GM18499 (cell line): ENCODE measurements at regions not wholly inside any gene's neighbourhood (a gene's known extent, or its start where the extent isn't known, plus 50 kb on each side); places are given as distances from the start of the nearest gene placed in this dataset.

Source experiments
- ATAC-seq: cut with Tn5 transposase; IDR thresholded peaks from one replicate; pipeline ENCODE4 v1.9.1; 2021; ENCODE audit warnings: moderate number of reproducible peaks; ENCODE audit not compliant: insufficient read depth, unreplicated experiment

- no peak for ATAC-seq
These were observed 117.2 kb upstream of the RGMB start for GRCh38 chr5:98656125-98656795.

DNA sequence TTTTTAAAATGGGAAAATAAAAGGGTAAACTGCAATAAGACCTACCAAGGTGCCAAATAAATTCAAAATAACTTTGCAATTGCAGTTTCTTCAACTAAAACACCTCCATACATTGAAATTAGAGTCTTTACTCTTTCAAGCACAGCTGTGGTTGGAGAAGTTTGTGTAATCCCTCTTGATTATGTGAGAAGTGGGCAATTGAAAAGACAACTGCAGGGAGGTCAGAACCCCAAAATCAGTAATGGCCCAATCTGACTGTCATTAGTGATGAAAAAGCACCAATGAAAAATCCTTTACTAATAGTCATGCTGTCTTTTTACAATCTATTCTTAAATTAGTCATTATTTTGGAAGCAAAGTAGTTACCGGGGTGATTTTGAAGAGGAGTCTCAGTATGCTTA lies 116.7 kb upstream of the RGMB start:
- no peak for ATAC-seq

GRCh38 chr5:98657559-98657958 lies 115.9 kb upstream of the RGMB start:
- no peak for ATAC-seq

DNA sequence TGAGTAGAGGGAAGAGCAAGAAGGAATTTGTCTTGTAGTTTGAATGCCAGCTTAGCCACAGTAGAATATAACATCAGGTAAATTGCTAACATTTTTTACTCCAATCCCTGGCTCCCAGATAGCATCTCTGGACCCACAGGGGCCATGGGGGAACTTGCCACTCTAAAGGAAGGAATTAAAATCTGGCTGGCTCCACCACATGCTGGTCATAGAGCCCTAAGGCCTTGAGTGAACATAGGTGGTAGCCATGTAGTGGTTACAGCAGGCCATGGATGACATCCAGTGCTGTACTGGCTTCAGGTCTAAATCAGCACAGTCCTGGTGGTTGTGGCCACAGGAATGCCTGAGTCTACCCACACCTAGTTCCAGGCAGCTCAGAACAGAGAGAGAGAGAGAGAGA lies 109.9 kb upstream of the RGMB start:
- no peak for ATAC-seq

GRCh38 chr5:98664736-98665135 lies 108.7 kb upstream of the RGMB start:
- no peak for ATAC-seq

DNA sequence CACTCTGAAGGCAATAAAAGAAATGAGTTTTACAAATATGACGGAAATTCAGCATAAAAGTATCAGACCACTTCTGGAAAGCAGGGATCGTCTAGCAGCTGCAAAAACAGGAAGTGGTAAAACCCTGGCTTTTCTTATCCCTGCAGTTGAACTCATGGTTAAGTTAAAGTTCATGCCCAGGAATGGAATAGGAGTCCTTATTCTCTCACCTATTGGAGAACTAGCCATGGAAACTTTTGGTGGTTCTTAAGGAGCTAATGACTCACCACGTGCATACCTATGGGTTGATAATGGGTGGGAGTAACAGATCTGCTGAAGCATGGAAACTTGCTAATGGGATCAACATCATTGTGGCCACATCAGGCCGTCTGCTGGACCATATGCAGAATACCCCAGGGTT lies 93.5 kb upstream of the RGMB start:
- no peak for ATAC-seq

DNA sequence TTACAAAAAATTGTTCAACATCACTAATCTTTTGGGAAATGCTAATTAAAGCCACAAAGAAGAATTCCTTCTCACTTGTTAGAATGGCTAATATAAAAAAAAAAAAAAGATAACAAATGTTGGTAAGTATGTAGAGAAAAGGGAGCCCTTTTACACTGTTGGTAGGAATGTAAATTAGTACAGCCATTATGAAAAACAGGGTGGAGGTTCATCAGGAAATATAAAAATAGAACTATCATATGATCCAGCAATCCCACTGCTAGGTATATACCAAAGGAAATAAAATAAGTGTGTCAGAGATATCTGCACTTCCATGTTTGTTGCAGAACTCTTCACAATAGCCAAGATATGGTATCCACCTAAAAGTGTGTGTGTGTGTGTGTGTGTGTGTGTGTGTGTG lies 83.5 kb upstream of the RGMB start:
- ATAC-seq, result no peak

DNA sequence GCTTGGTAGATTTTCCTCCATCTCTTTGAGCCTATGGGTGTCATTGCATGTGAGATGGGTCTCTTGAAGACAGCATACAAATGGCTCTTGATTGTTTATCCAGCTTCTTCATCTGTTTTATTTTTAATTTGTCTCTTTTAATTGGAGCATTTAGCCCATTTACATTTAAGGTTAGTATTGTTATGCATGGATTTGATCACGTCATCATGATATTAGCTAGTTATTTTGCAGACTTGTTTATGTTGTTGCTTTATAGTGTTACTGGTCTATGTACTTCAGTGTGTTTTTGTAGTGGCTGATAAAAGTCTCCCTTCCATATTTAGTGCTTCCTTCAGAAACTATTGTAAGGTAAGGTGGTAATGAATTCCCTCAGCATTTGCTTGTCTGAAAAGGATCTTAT lies 78.6 kb upstream of the RGMB start:
- no peak for ATAC-seq

GRCh38 chr5:98698359-98698758 lies 75.1 kb upstream of the RGMB start:
- no peak for ATAC-seq

DNA sequence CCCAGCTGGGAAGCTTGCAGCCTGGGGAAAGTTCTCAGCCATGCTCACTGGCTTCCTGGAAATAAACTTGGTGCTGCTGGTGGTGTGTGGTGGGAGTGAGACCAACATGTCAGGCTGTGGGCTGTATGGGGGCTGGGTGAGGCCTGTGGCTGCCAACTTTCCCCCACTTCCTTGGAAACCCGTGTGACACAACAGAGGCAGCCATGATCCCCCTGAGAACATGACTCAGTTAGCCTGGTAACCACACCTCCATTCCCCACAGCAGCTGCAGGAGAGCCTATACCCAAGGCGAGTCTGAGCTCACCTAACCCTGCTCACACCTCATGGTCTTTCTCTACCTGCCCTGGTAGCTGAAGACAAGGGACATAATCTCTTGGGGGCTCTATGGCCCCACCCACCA lies 72.7 kb upstream of the RGMB start:
- no peak for ATAC-seq

- no peak for ATAC-seq
These were observed 67.6 kb upstream of the RGMB start for GRCh38 chr5:98705841-98706240.

GRCh38 chr5:98709681-98710080 lies 63.8 kb upstream of the RGMB start:
- no peak for ATAC-seq

GRCh38 chr5:98713027-98713426 lies 60.4 kb upstream of the RGMB start:
- no peak for ATAC-seq

DNA sequence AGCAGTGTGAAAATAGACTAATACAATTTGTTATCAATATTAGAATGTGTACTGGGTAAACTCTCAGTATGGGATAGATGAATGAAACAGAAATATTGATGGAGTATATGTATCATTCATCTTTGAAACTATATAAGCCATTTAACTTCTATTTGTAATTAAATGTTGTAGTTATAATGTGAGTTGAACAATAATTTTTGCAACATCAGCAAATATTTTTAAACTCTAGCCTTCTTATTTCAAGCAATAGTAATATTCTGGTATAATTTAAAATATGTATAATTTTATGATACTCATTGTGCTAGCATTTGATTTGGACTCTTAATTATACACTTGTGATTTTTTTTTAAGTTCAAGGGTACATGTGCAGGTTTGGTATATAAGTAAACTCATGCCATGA lies 59.6 kb upstream of the RGMB start:
- no peak for ATAC-seq

DNA sequence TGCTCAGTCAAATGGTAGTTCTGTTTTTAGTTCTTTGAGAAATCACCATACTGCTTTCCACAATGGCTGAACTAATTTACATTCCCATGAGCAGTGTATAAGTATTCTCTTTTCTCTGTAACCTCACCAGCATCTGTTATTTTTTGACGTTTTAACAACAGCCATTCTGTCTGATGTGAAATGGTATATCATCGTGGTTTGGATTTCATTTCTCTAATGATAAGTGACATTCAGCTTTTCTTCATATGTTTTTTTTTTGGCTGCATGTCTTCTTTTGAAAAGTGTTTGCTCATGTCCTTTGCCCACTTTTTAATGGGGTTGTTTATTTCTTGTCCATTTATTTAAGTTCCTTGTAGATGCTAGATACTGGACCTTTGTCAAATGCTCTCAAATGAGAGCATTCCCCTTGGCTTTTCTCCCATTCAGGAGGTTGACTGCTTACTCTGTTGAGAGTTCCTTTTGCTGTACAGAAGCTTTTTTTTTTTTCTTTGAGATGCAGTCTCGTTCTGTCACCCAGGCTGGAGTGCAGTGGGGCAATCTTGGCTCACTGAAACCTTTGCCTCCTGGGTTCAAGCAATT lies 58.7 kb upstream of the RGMB start:
- ATAC-seq, result no peak

GRCh38 chr5:98721231-98721928 lies 52.1 kb upstream of the RGMB start:
- ATAC-seq, result no peak

DNA sequence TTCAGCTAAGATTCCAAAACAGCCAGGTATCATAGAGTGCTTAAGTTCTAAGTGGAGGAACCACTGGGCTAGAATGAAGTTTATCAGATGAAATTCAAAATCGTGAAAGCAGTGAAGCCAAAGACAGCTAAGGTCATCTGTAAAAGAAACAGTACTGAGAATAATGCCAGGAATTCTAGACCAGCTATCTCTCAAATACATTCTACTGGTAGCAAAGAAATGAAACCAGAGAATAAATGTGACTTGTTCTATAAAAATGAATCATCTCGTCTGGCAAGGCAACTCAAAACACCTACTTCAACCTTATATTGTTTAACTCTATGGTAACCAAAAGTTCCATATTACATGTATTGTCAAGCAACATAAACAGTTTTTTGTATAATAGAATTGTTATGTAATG lies 51.3 kb upstream of the RGMB start:
- no peak for ATAC-seq

DNA sequence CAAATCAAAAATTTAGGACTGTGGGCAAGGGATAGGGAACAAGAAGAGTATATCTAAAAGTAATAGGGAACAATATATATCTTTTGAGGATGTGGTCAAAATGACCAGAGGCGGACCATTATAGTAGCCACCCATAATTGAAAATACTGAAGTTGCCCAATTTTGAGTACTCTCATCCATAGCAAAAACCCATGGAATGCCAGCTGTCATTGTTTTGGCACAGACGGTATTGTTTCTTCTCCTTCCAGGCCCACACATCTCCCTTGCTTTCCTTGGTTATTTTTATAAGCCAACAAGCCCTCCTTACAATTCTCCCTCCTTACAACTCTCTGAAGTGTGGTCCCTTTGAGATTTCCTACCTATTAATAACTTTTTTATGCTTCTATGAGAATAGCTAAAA lies 50.4 kb upstream of the RGMB start:
- ATAC-seq, result no peak
